Heart left ventricle (tissue), 13 donors: ENCODE measurements at regions not wholly inside any gene's neighbourhood (a gene's known extent, or its start where the extent isn't known, plus 50 kb on each side); places are given as distances from the start of the nearest gene placed in this dataset.

Source experiments
- CTCF ChIP-seq, 12 donors: fragments of 200-600 bp; sonication (generic) in 4 of 12; IDR thresholded peaks; one replicate each; pipeline versions ENCODE4 v1.5.0 to v1.8.0; 2018 to 2022; ENCODE audit warnings: antibody characterized with exemption in 12 of 12, mild to moderate bottlenecking in 5 of 12
- POLR2A ChIP-seq, 2 donors: fragments of 450-650 bp; IDR thresholded peaks; one replicate each; pipeline ENCODE4 v1.6.1; 2017; ENCODE audit warnings: antibody characterized with exemption in 2 of 2, mild to moderate bottlenecking in 2 of 2, moderate library complexity in 2 of 2
- donor health status: ischemic (EF 13 %, LVEDD 7.1; RV severe dilation, severe dysfunction).
- donor health status: DM: no; HTN: yes; CAD: no.
- donor health status: DM: no; HTN: no; CAD: no.
- donor health status: ischemic (EF 25% LVEDD 6.9; RV normal size, moderate dysfunction).
- donor health status: ischemic (EF 25% LVEDD 5.7; RV mildly dilated, moderate dysfunction).
- donor health status: ischemic (EF 35%, LVEDD 5.7; RV mildly dilated, moderate dysfunction).
- donor health status: nonischemic (EF 11% LVEDD 7.7; RV severe dilation, severe dysfunction).
- donor health status: DM: yes; HTN: yes; CAD: no.
- donor health status: PGD.
- donor health status: ischemic (EF 29% LVEDD 5.4; RV normal size, mild dysfunction).
- donor health status: nonischemic (EF 23%, LVEDD 6.1; RV moderate dilation, normal function).

GRCh38 chr9:78813602-78814180, 516.8 kb downstream of the PSAT1 start:
- TF ChIP-seq CTCF (IDR thresholded peaks at IDR 0.05) (no peak), POLR2A (IDR thresholded peaks at IDR 0.05) (no peak)
